ENCODE measurements at regions not wholly inside any gene's neighbourhood (a gene's known extent, or its start where the extent isn't known, plus 50 kb on each side); places are given as distances from the start of the nearest gene placed in this dataset.

GRCh38 chr10:61181832-61182231 is 237.8 kb upstream of the RHOBTB1 start:
- intact Hi-C loops (cut with micrococcal nuclease) (no loop called here), in situ Hi-C loops (cut with MboI; ENCODE audit: low sequenced_read_pairs) (no loop called here), dilution Hi-C loops (cut with HindIII; ENCODE audit: low sequenced_read_pairs, unreplicated experiment) (no loop called here)
- Histone ChIP-seq H3K56ac (ENCODE audit: extremely low read depth, insufficient read depth, low read length) (no peak overlapping the region), H3K79me1 (ENCODE audit: low read depth in 1 of 2, low read length in 2 of 2) (no peaks in the 10 kb centered on the region), H4K8ac (ENCODE audit: low read depth in 2 of 2, low read length in 2 of 2) (no peak overlapping the region), H2BK15ac (ENCODE audit: low read depth, low read length) (no peak overlapping the region), H2AFZ (replicated peaks; ENCODE audit: low read length, poor library complexity) (no peak overlapping the region), H3K9ac (ENCODE audit: low read depth, low read length) (no peak overlapping the region), H2BK5ac (ENCODE audit: low read depth, low read length, poor library complexity, severe bottlenecking) (no peak overlapping the region), H3K4me1 (ENCODE audit: control insufficient read depth, insufficient read depth, low read length) (no peaks in the 10 kb centered on the region), H3K36me3 (ENCODE audit: control insufficient read depth, insufficient read depth, low read length) (no peaks in the 10 kb centered on the region), H3K27ac (ENCODE audit: insufficient read depth, low read length) (no peak overlapping the region), H3K14ac (replicated peaks; ENCODE audit: low read depth, low read length) (no peak overlapping the region), H3K27me3 (ENCODE audit: control insufficient read depth, insufficient read depth, low read length) (no peaks in the 10 kb centered on the region; the same call in 1 of the 2 replicates), H3K9me1 (ENCODE audit: insufficient read depth, low read length) (no peaks in the 10 kb centered on the region), H3K18ac (ENCODE audit: low read depth, low read length) (no peak overlapping the region), H3K4ac (ENCODE audit: low read depth, low read length) (no peak overlapping the region), H4K20me1 (ENCODE audit: insufficient read depth, low read length) (no peaks in the 10 kb centered on the region), H2BK20ac (ENCODE audit: low read depth, low read length) (no peak overlapping the region), H3K4me2 (ENCODE audit: low read depth, low read length) (no peak overlapping the region), H2BK120ac (ENCODE audit: low read depth, low read length) (no peak overlapping the region), H2AK5ac (ENCODE audit: low read depth, low read length) (no peak overlapping the region), H4K5ac (ENCODE audit: low read depth, low read length) (no peak overlapping the region), H4K91ac (ENCODE audit: insufficient read depth, low read depth, low read length) (no peak overlapping the region), H3K4me3 (ENCODE audit: insufficient read depth, low read depth, low read length) (no peak overlapping the region), H2AK9ac (replicated peaks; ENCODE audit: low read depth, low read length, poor library complexity) (no peak overlapping the region), H3K23ac (ENCODE audit: low read depth, low read length) (no peak overlapping the region), H3K9me3 (ENCODE audit: control insufficient read depth, insufficient read depth, low read length) (no peaks in the 10 kb centered on the region)
- no CpG with 5 or more reads among the region's 3 CpGs for WGBS, 2 experiments (ENCODE audit: extremely low coverage in 2 of 2, insufficient read length in 1 of 2)
- ATAC-seq (ENCODE audit: low read depth) (no peak), DNase-seq (no peak)
- no TSS peak for BruUV-seq (replicated peaks)
- TF ChIP-seq POLR2A (IDR thresholded peaks at IDR 0.05; ENCODE audit: low read depth, low read length) (no peak), CTCF (conservative IDR thresholded peaks at IDR 0.05; ENCODE audit: low read depth, low read length) (no peak), ELK1 (IDR thresholded peaks at IDR 0.05; ENCODE audit: borderline replicate concordance, low read depth, low read length) (no peak), CHD1 (IDR thresholded peaks at IDR 0.05; ENCODE audit: low read depth, low read length) (no peak)
- ChIA-PET POLR2A (ENCODE audit: unreplicated experiment) (no interaction called here), CTCF (no interaction called here)
